Parathyroid adenoma (tissue), 2 donors: ENCODE measurements at regions not wholly inside any gene's neighbourhood (a gene's known extent, or its start where the extent isn't known, plus 50 kb on each side); places are given as distances from the start of the nearest gene placed in this dataset.

Source experiments
- H2AFZ ChIP-seq: fragments of 300-600 bp; sonication (generic); one replicate; pipeline ENCODE4 v1.7.0; 2017; ENCODE audit warnings: antibody characterized with exemption, mild to moderate bottlenecking
- H3K27ac ChIP-seq: fragments of 300-600 bp; sonication (generic); one replicate; pipeline ENCODE4 v1.7.0; 2017
- H3K27me3 ChIP-seq: fragments of 300-600 bp; sonication (generic); one replicate; pipeline ENCODE4 v1.7.0; 2017; ENCODE audit warnings: low read length; ENCODE audit not compliant: control insufficient read depth, insufficient read depth
- H3K36me3 ChIP-seq: fragments of 300-600 bp; sonication (generic); one replicate; pipeline ENCODE4 v1.7.0; 2017; ENCODE audit warnings: low read length; ENCODE audit not compliant: control insufficient read depth, insufficient read depth
- H3K4me1 ChIP-seq: fragments of 300-600 bp; sonication (generic); one replicate; pipeline ENCODE4 v1.7.0; 2017; ENCODE audit warnings: control low read depth
- H3K4me2 ChIP-seq: fragments of 300-600 bp; sonication (generic); one replicate; pipeline ENCODE4 v1.7.0; 2017; ENCODE audit warnings: low read length
- H3K4me3 ChIP-seq: fragments of 300-600 bp; sonication (generic); one replicate; pipeline ENCODE4 v1.7.0; 2017; ENCODE audit warnings: low read depth, low read length
- H3K79me2 ChIP-seq: fragments of 300-600 bp; sonication (generic); one replicate; pipeline ENCODE4 v1.7.0; 2017; ENCODE audit warnings: control low read depth
- H3K9ac ChIP-seq: fragments of 300-600 bp; sonication (generic); one replicate; pipeline ENCODE4 v1.7.0; 2017; ENCODE audit warnings: mild to moderate bottlenecking
- H3K9me3 ChIP-seq: fragments of 300-600 bp; sonication (generic); one replicate; pipeline ENCODE4 v1.7.0; 2017; ENCODE audit warnings: low read length; ENCODE audit not compliant: control insufficient read depth
- CTCF ChIP-seq: fragments of 300-600 bp; sonication (generic); IDR thresholded peaks from one replicate; pipeline ENCODE4 v1.7.0; 2017; ENCODE audit warnings: antibody characterized with exemption, mild to moderate bottlenecking
- donor health status: primary hyperparathyroidism.

- Histone ChIP-seq H3K36me3 (no peaks in the 10 kb centered on the region), H2AFZ (no peak overlapping the region), H3K9me3 (peaks cover 2% of the 10 kb centered on the region), H3K27ac (no peak overlapping the region), H3K4me3 (no peak overlapping the region), H3K79me2 (no peaks in the 10 kb centered on the region), H3K4me1 (no peaks in the 10 kb centered on the region), H3K4me2 (no peak overlapping the region), H3K27me3 (no peaks in the 10 kb centered on the region), H3K9ac (no peak overlapping the region)
- TF ChIP-seq CTCF, result no peak
These were observed 282.1 kb upstream of the ZNF32 start for GRCh38 chr10:43930777-43931176.

DNA sequence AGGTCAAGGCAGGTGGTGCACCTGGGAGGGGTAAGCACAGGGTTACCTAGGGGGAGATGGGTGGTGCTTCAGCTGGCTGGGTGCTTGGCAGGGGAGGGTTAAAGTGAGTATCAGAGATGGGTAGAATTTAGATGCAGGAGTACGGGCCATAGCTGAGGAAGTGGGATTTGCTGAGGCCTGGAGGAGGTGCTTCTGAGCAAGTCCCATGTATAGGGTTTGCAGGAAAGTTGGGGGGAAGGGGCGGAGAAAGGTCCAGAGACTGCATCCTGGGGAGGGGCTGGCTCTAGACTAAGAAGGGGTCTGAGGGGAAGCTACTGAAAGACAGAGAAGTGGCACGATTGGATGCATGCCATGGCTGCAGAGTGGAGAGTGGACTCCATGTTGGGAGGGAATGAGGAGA, 281.6 kb upstream of the ZNF32 start:
- no peak overlapping the region for H2AFZ ChIP-seq
- no peaks in the 10 kb centered on the region for H3K27me3 ChIP-seq
- no peaks in the 10 kb centered on the region for H3K79me2 ChIP-seq
- H3K36me3 ChIP-seq, result no peaks in the 10 kb centered on the region
- no peak overlapping the region for H3K9ac ChIP-seq
- no peak overlapping the region for H3K4me3 ChIP-seq
- TF ChIP-seq CTCF, result no peak
- H3K27ac ChIP-seq, result no peak overlapping the region
- H3K4me2 ChIP-seq, result no peak overlapping the region
- H3K4me1 ChIP-seq, result no peaks in the 10 kb centered on the region
- peaks cover 2% of the 10 kb centered on the region for H3K9me3 ChIP-seq

- no peak overlapping the region for H3K4me2 ChIP-seq
- TF ChIP-seq CTCF, result no peak
- H3K4me1 ChIP-seq, result no peaks in the 10 kb centered on the region
- H3K79me2 ChIP-seq, result no peaks in the 10 kb centered on the region
- no peak overlapping the region for H3K27ac ChIP-seq
- H3K4me3 ChIP-seq, result no peak overlapping the region
- no peaks in the 10 kb centered on the region for H3K36me3 ChIP-seq
- H3K9me3 ChIP-seq, result no peaks in the 10 kb centered on the region
- no peaks in the 10 kb centered on the region for H3K27me3 ChIP-seq
- H2AFZ ChIP-seq, result no peak overlapping the region
- no peak overlapping the region for H3K9ac ChIP-seq
These were observed 280.4 kb upstream of the ZNF32 start for GRCh38 chr10:43929122-43929521.

DNA sequence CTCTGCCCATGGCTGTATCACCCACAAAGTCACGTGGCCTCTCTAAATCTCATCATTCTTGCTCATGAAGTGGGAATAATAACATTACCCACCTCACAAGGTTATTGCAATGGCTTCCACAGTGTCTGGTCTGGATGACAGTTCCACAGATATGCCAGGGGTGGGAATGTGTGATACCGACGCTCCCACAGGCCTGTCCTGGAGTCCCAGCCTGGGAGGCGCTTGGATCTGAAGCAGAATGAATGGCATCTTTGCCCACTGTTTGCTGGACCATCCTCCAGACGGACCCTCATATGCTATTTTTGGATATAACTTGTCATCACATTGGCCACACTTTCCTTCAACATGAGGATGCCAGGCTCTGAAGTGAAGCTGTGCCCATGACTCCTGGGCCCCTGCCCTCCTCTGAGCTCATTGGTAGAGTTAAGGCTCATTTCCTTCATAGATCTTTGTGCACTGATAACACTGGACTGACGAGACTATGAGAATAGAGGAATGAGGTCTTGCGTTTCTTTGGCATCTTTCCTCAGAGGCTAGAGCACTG, 279.8 kb upstream of the ZNF32 start:
- H3K4me2 ChIP-seq, result no peak overlapping the region
- no peaks in the 10 kb centered on the region for H3K36me3 ChIP-seq
- H3K4me3 ChIP-seq, result no peak overlapping the region
- no peaks in the 10 kb centered on the region for H3K9me3 ChIP-seq
- no peaks in the 10 kb centered on the region for H3K4me1 ChIP-seq
- H3K9ac ChIP-seq, result no peak overlapping the region
- H3K27ac ChIP-seq, result no peak overlapping the region
- no peak overlapping the region for H2AFZ ChIP-seq
- H3K79me2 ChIP-seq, result no peaks in the 10 kb centered on the region
- no peak for TF ChIP-seq CTCF
- H3K27me3 ChIP-seq, result no peaks in the 10 kb centered on the region

DNA sequence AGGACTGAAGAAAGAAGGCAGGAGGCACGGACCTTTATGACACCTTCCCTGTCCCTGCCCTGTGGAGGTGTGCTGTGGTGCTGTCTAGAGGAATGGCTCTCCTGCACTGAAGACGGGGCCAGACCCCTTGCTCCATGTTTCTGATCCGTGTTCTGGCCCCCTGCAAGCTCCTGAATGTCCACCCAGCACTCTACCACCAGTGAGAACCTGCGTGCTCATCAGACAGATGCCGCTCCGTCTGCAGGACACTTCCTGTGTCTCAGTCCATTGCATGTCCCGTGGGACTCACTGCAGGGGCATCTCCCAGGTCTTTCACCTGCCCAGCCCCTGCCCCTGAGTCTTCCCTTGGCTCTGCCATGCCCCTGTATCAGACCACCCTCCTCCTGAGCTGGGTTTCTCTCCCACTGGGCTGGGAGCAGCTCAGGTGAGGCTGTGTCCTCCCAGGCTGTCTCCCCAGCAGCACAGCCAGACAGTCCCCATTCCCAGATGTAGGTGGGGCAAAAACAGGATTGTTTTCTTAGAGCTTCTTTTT, 278.3 kb upstream of the ZNF32 start:
- Histone ChIP-seq H3K79me2 (no peaks in the 10 kb centered on the region), H3K4me3 (no peak overlapping the region), H3K27ac (no peak overlapping the region), H3K4me1 (no peaks in the 10 kb centered on the region), H3K9ac (no peak overlapping the region), H3K36me3 (no peaks in the 10 kb centered on the region), H3K27me3 (no peaks in the 10 kb centered on the region), H2AFZ (no peak overlapping the region), H3K4me2 (no peak overlapping the region), H3K9me3 (no peaks in the 10 kb centered on the region)
- no peak for TF ChIP-seq CTCF
